Kidney epithelial cell (primary cell): ENCODE measurements at regions not wholly inside any gene's neighbourhood (a gene's known extent, or its start where the extent isn't known, plus 50 kb on each side); places are given as distances from the start of the nearest gene placed in this dataset.

Experiments used
- DNase-seq: peaks from one replicate; pipeline ENCODE4 v3.0.0-alpha.2; 2010; ENCODE audit warnings: low read depth
- H3K27me3 ChIP-seq: 2 replicates; pipeline ENCODE4 v1.6.0; 2011; ENCODE audit warnings: low read length; ENCODE audit not compliant: control insufficient read depth, insufficient read depth
- H3K36me3 ChIP-seq: 2 replicates; pipeline ENCODE4 v1.5.1; 2011; ENCODE audit warnings: low read length; ENCODE audit not compliant: control insufficient read depth, insufficient read depth
- H3K4me3 ChIP-seq: 2 replicates; pipeline ENCODE4 v1.5.1; 2011; ENCODE audit warnings: low read depth, mild to moderate bottlenecking, control low read depth, low read length
- TF ChIP-seq, protein P1 (sequence below): IDR thresholded peaks from 2 replicates; pipeline ENCODE4 v1.5.1; 2011; ENCODE audit warnings: mild to moderate bottlenecking, moderate library complexity, low read length, control low read depth, inconsistent platforms; ENCODE audit not compliant: insufficient read depth, poor library complexity, severe bottlenecking

DNA sequence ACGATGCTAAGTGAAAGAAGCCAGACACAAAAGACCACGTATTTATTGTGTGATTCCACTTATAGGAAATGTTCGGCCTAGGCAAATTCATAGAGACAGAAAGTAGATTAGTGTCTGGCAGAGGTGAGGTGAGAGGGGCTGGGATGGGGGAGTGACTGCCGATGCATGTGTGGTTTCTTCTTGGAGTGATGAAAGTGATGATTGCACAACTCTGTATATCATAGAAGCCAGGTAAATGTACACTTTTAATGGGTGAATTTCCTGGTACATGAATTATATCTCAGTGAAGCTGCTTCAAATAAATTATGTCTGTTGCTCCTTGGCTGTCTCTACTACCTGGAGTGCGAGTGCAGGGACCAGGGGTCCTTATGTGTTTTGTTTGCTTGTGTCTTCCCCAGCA lies 76.2 kb upstream of the PTCH1 start:
- DNase-seq = no peak
- no peaks in the 10 kb centered on the region for H3K36me3 ChIP-seq
- no peak overlapping the region for H3K4me3 ChIP-seq
- TF ChIP-seq, protein P1, sequence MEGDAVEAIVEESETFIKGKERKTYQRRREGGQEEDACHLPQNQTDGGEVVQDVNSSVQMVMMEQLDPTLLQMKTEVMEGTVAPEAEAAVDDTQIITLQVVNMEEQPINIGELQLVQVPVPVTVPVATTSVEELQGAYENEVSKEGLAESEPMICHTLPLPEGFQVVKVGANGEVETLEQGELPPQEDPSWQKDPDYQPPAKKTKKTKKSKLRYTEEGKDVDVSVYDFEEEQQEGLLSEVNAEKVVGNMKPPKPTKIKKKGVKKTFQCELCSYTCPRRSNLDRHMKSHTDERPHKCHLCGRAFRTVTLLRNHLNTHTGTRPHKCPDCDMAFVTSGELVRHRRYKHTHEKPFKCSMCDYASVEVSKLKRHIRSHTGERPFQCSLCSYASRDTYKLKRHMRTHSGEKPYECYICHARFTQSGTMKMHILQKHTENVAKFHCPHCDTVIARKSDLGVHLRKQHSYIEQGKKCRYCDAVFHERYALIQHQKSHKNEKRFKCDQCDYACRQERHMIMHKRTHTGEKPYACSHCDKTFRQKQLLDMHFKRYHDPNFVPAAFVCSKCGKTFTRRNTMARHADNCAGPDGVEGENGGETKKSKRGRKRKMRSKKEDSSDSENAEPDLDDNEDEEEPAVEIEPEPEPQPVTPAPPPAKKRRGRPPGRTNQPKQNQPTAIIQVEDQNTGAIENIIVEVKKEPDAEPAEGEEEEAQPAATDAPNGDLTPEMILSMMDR = no peak
- no peaks in the 10 kb centered on the region for H3K27me3 ChIP-seq

DNA sequence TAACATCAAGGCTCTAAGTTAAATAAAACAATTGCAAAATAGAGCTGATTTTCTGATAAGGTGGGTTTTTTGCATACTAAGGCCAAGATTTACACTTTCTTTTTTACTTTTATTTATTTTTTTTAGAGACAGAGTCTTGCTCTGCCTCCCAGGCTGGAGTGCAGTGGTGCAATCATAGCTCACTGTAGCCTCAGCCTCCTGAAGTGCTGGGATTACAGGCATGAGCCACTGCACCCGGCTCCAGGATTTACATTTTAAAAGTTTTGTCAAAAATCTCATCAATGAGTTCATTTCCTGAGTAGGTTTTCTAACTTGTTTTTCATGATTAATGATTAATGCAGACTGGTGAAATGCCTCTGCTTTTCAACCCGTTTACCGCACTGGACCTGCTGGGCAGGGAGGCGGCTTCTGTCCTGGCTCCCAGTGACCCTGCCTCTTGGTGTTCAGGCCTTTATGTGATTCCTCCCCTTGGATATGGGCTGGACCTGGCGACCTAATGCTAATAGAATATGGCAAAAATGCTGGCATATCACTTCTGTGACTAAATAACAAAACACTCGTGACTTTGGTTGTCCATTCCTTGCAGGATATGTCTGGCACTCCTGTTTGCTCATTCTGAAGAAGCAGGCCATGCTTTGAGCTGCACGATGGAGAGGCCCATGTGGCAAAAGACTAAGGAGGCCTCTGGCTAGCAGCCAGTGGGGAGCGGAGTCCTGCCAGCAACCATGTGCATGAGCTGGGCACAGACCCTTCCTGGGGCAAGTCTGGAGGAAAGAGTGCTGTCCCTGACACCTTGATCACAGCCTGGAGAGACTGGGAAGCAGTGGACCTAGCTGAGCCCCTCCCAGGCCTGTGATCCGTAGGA lies 72.2 kb upstream of the PTCH1 start:
- Histone ChIP-seq H3K36me3 (no peaks in the 10 kb centered on the region), H3K4me3 (no peak overlapping the region), H3K27me3 (no peaks in the 10 kb centered on the region)
- TF ChIP-seq, protein P1 = no peak
- peak; percentile 61 for DNase-seq

DNA sequence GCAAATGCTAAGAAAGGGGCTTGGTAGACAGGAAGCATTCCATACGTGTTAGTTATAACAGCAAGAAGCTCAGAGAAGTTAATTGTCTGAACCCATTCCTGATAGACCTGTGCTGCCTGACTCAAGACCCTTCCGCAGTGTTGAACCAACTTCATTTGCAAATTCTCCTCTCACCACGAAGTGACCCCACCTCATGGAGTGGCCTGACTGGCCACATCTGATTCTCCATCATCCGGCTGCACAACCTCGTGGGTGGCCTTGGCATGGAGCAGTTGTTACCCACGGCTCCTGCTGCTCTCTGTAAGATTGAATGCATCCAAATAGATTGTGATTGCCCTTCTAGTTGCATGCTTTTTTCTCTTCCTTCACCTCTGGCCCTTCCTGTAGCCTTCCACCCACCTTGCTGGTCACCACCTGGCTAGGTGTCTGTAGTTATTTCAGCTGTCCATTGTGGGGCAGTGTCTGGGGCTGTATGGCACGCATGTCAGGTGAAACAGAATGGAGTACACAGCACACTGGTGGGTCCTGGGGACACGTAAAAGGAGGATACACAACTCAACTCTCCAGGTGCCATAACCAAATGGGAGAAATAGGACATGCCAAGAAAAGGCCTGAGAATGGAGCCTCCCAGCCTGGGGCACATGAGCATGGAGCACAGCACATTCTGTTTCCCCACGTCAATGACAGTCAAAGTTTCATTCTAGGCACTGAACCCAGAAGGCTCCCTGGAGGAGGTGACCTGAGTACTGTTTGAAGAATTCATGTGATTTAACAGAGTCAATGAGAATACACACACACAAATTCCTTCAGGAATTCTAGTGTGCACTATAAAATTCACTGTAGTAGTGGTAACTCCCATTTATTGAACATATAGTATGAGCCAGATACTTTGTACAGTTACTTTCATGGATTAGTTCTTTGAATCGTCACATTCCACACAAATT lies 70.5 kb upstream of the PTCH1 start:
- Histone ChIP-seq H3K27me3 (no peaks in the 10 kb centered on the region), H3K4me3 (no peak overlapping the region), H3K36me3 (no peaks in the 10 kb centered on the region)
- TF ChIP-seq, protein P1 = no peak
- no peak for DNase-seq

DNA sequence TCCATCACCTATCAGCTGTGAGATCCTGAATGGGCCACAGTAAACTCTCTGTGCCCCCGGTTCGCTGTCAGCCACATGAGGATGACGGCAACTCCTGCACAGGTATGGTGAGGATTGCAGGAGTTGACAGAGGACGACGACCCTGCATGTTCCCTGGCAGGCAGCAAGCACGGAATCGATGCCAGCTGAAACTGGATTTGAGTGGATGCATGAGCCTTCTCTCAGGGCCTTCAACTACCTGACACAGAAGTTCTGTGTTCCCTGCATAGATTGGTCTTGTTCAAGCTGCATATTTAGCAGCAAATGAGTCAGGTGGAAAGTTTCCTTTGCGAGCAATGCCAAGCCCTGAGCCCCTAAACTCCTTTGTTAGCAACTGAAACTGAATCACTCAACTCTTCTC lies 69.6 kb upstream of the PTCH1 start:
- DNase-seq = no peak
- no peak overlapping the region for H3K4me3 ChIP-seq
- no peaks in the 10 kb centered on the region for H3K27me3 ChIP-seq
- TF ChIP-seq, protein P1 = no peak
- no peaks in the 10 kb centered on the region for H3K36me3 ChIP-seq

DNA sequence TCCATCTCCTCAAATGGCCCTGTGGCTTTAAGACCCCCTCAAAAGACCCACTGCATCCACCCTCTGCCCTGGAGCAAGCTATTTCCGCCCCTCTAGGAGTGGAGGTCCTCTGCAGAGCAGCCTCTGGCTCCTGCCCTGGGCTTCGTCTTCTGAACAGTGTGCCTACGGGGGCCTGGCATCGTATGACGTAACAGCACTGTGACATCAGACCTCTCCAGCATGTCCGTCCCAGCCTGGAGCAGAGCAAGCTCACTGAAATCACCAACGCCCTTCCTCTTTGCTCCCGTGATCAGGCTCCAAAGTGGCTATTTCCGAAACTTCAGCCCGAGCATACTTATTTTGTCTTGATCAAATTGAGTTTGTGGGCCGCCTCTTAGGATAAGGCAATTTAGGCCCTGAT lies 69.1 kb upstream of the PTCH1 start:
- no peak overlapping the region for H3K4me3 ChIP-seq
- no peaks in the 10 kb centered on the region for H3K36me3 ChIP-seq
- TF ChIP-seq, protein P1 = no peak
- no peaks in the 10 kb centered on the region for H3K27me3 ChIP-seq
- no peak for DNase-seq
